H9 (cell line): ENCODE measurements at regions not wholly inside any gene's neighbourhood (a gene's known extent, or its start where the extent isn't known, plus 50 kb on each side); places are given as distances from the start of the nearest gene placed in this dataset.

ENCODE experiments used
- DNase-seq: peaks from one replicate; pipeline ENCODE4 v3.0.0-alpha.2; 2017
- H2AFZ ChIP-seq: one replicate; pipeline ENCODE4 v1.6.1; 2013; ENCODE audit warnings: mild to moderate bottlenecking, low read length, control low read depth, moderate library complexity
- H2AK5ac ChIP-seq: 2 replicates; pipeline ENCODE4 v1.6.1; 2013; ENCODE audit warnings: low read length, control low read depth, mixed read lengths; ENCODE audit not compliant: insufficient read length
- H2BK120ac ChIP-seq: one replicate; pipeline ENCODE4 v1.6.1; 2013; ENCODE audit warnings: low read depth, mild to moderate bottlenecking, low read length, control low read depth, inconsistent platforms; ENCODE audit not compliant: poor library complexity, severe bottlenecking
- H2BK12ac ChIP-seq: 2 replicates; pipeline ENCODE4 v1.6.1; 2013; ENCODE audit warnings: low read length, control low read depth, mixed read lengths, low read depth; ENCODE audit not compliant: insufficient read length
- H2BK15ac ChIP-seq: 2 replicates; pipeline ENCODE4 v1.6.1; 2013; ENCODE audit warnings: low read depth, low read length, control low read depth
- H2BK20ac ChIP-seq: one replicate; pipeline ENCODE4 v1.6.1; 2013; ENCODE audit warnings: low read depth, mild to moderate bottlenecking, low read length, control low read depth, inconsistent platforms; ENCODE audit not compliant: poor library complexity, severe bottlenecking
- H2BK5ac ChIP-seq: 2 replicates; pipeline ENCODE4 v1.6.1; 2013; ENCODE audit warnings: low read length, control low read depth, mixed read lengths; ENCODE audit not compliant: insufficient read length
- H3K14ac ChIP-seq: 2 replicates; pipeline ENCODE4 v1.6.1; 2013; ENCODE audit warnings: low read length, control low read depth; ENCODE audit not compliant: insufficient read depth
- H3K18ac ChIP-seq: 2 replicates; pipeline ENCODE4 v1.6.1; 2013; ENCODE audit warnings: low read depth, mild to moderate bottlenecking, mixed read lengths, low read length, control low read depth; ENCODE audit not compliant: insufficient read length
- H3K23ac ChIP-seq: 2 replicates; pipeline ENCODE4 v1.6.1; 2013; ENCODE audit warnings: low read length, control low read depth, mixed read lengths, low read depth; ENCODE audit not compliant: insufficient read length
- H3K23me2 ChIP-seq: 2 replicates; pipeline ENCODE4 v1.6.1; 2013; ENCODE audit warnings: low read depth, mild to moderate bottlenecking, mixed read lengths, low read length, control low read depth; ENCODE audit not compliant: insufficient read length, poor library complexity, severe bottlenecking
- H3K27ac ChIP-seq: 2 replicates; pipeline ENCODE4 v1.5.1; 2013; ENCODE audit warnings: low read length, control low read depth, mixed read lengths, low read depth; ENCODE audit not compliant: insufficient read length
- H3K27me3 ChIP-seq: 2 replicates; pipeline ENCODE4 v1.6.1; 2013; ENCODE audit warnings: low read length, control low read depth, inconsistent platforms; ENCODE audit not compliant: insufficient read depth
- H3K4ac ChIP-seq: 2 replicates; pipeline ENCODE4 v1.6.1; 2013; ENCODE audit warnings: low read depth, mild to moderate bottlenecking, control low read depth, inconsistent platforms, low read length, moderate library complexity
- H3K4me1 ChIP-seq: 2 replicates; pipeline ENCODE4 v1.6.1; 2013; ENCODE audit warnings: low read length, control low read depth, inconsistent platforms; ENCODE audit not compliant: insufficient read depth
- H3K4me2 ChIP-seq: 2 replicates; pipeline ENCODE4 v1.6.1; 2013; ENCODE audit warnings: low read length, control low read depth, mixed read lengths; ENCODE audit not compliant: insufficient read length, insufficient read depth
- H3K56ac ChIP-seq: 2 replicates; pipeline ENCODE4 v1.6.1; 2013; ENCODE audit warnings: low read depth, mild to moderate bottlenecking, mixed read lengths, low read length, control low read depth; ENCODE audit not compliant: insufficient read length
- H3K79me1 ChIP-seq: 2 replicates; pipeline ENCODE4 v1.6.1; 2013; ENCODE audit warnings: low read depth, mild to moderate bottlenecking, moderate library complexity, low read length, control low read depth, inconsistent platforms; ENCODE audit not compliant: insufficient read depth, poor library complexity, severe bottlenecking
- H3K79me2 ChIP-seq: 2 replicates; pipeline ENCODE4 v1.6.1; 2013; ENCODE audit warnings: low read length, control low read depth, inconsistent platforms; ENCODE audit not compliant: insufficient read depth
- H3K9ac ChIP-seq: 2 replicates; pipeline ENCODE4 v1.6.1; 2013; ENCODE audit warnings: low read length, control low read depth, mixed read lengths; ENCODE audit not compliant: insufficient read length; ENCODE audit errors: extremely low read depth
- H3K9me3 ChIP-seq: one replicate; pipeline ENCODE4 v1.6.1; 2013; ENCODE audit warnings: low read depth, low read length, inconsistent platforms; ENCODE audit not compliant: control insufficient read depth
- H3T11ph ChIP-seq: one replicate; pipeline ENCODE4 v1.6.1; 2013; ENCODE audit warnings: mild to moderate bottlenecking, low read length, control low read depth, inconsistent platforms
- H4K20me1 ChIP-seq: one replicate; pipeline ENCODE4 v1.6.1; 2013; ENCODE audit not compliant: control insufficient read depth, insufficient read length, insufficient read depth
- H4K5ac ChIP-seq: 2 replicates; pipeline ENCODE4 v1.6.1; 2013; ENCODE audit warnings: low read depth, mild to moderate bottlenecking, mixed read lengths, low read length, control low read depth; ENCODE audit not compliant: insufficient read length
- H4K8ac ChIP-seq: replicated peaks from 2 replicates; pipeline ENCODE4 v1.6.1; 2013; ENCODE audit warnings: low read length, control low read depth, mixed read lengths, low read depth; ENCODE audit not compliant: insufficient read length
- H4K91ac ChIP-seq: 2 replicates; pipeline ENCODE4 v1.6.1; 2013; ENCODE audit warnings: low read depth, mild to moderate bottlenecking, moderate library complexity, mixed read lengths, low read length, control low read depth; ENCODE audit not compliant: insufficient read length
- H3K27ac Mint-ChIP-seq, 3 experiments: 2 replicates in 2 of 3; 3 replicates in 1 of 3; pipeline ENCODE4 v1.8.0; 2020 to 2021; ENCODE audit warnings: mixed read lengths in 3 of 3, mild to moderate bottlenecking in 1 of 3, moderate library complexity in 1 of 3
- H3K27me3 Mint-ChIP-seq: 2 replicates; pipeline ENCODE4 v1.8.0; 2021; ENCODE audit warnings: low read depth, mild to moderate bottlenecking, moderate library complexity, mixed read lengths
- H3K36me3 Mint-ChIP-seq, 3 experiments: 2 replicates in 2 of 3; 3 replicates in 1 of 3; pipeline ENCODE4 v1.8.0; 2020 to 2021; ENCODE audit warnings: low read depth in 3 of 3, mixed read lengths in 3 of 3; ENCODE audit not compliant: insufficient read depth in 1 of 3
- H3K4me1 Mint-ChIP-seq, 2 experiments: 2 replicates each; pipeline ENCODE4 v1.8.0; 2020; ENCODE audit warnings: mixed read lengths in 2 of 2
- H3K4me3 Mint-ChIP-seq, 2 experiments: 2 replicates in 1 of 2; 3 replicates in 1 of 2; pipeline ENCODE4 v1.8.0; 2020 to 2021; ENCODE audit warnings: mild to moderate bottlenecking in 2 of 2, mixed read lengths in 2 of 2, moderate library complexity in 1 of 2
- H3K9me3 Mint-ChIP-seq, 2 experiments: 2 replicates in 1 of 2; 3 replicates in 1 of 2; pipeline ENCODE4 v1.8.0; 2020; ENCODE audit warnings: mild to moderate bottlenecking in 2 of 2, mixed read lengths in 2 of 2, moderate library complexity in 1 of 2
- WGBS: extraction: QIAGEN DNeasy Blood & Tissue Kit; methylation state at CpG from one replicate; pipeline ENCODE4 v1.1.7; 2013; ENCODE audit warnings: missing lambda C conversion rate, low lambda C conversion rate, mixed read lengths; ENCODE audit not compliant: insufficient read length; ENCODE audit errors: extremely low coverage; 5-methylcytosine and 5-hydroxymethylcytosine counted together
- TF ChIP-seq, protein P1 (sequence below): fragments of 200-600 bp; sonication (generic); conservative IDR thresholded peaks from 3 replicates; pipeline ENCODE4 v1.8.0; 2021; ENCODE audit warnings: antibody characterized with exemption, mild to moderate bottlenecking

- no peaks in the 10 kb centered on the region for H3K27me3 ChIP-seq
- Mint-ChIP-seq H3K4me1 (no peaks in the 10 kb centered on the region), H3K27ac (no peak overlapping the region), H3K4me3 (no peak overlapping the region; a peak in 1 of 5 replicates), H3K27me3 (peaks cover 7% of the 10 kb centered on the region), H3K36me3 (no peaks in the 10 kb centered on the region; a peak in 1 of 7 replicates), H3K9me3 (no peaks in the 10 kb centered on the region)
- no peaks in the 10 kb centered on the region for H3K23me2 ChIP-seq
- H4K5ac ChIP-seq, result no peak overlapping the region
- no peaks in the 10 kb centered on the region for H3K9me3 ChIP-seq
- TF ChIP-seq, protein P1, sequence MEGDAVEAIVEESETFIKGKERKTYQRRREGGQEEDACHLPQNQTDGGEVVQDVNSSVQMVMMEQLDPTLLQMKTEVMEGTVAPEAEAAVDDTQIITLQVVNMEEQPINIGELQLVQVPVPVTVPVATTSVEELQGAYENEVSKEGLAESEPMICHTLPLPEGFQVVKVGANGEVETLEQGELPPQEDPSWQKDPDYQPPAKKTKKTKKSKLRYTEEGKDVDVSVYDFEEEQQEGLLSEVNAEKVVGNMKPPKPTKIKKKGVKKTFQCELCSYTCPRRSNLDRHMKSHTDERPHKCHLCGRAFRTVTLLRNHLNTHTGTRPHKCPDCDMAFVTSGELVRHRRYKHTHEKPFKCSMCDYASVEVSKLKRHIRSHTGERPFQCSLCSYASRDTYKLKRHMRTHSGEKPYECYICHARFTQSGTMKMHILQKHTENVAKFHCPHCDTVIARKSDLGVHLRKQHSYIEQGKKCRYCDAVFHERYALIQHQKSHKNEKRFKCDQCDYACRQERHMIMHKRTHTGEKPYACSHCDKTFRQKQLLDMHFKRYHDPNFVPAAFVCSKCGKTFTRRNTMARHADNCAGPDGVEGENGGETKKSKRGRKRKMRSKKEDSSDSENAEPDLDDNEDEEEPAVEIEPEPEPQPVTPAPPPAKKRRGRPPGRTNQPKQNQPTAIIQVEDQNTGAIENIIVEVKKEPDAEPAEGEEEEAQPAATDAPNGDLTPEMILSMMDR, result no peak
- H2AFZ ChIP-seq, result no peak overlapping the region
- DNase-seq, result no peak
- H4K91ac ChIP-seq, result no peak overlapping the region
- H3K23ac ChIP-seq, result no peak overlapping the region
- no peak overlapping the region for H3K4me2 ChIP-seq
- no peak overlapping the region for H3K18ac ChIP-seq
- H3K79me2 ChIP-seq, result no peaks in the 10 kb centered on the region
- no CpG with 5 or more reads among the region's 3 CpGs for WGBS
- no peaks in the 10 kb centered on the region for H3K79me1 ChIP-seq
- H2AK5ac ChIP-seq, result no peak overlapping the region
- H3T11ph ChIP-seq, result no peak overlapping the region
- H4K8ac ChIP-seq, result no peak overlapping the region
- H4K20me1 ChIP-seq, result no peaks in the 10 kb centered on the region
- H3K56ac ChIP-seq, result no peak overlapping the region
- H3K27ac ChIP-seq, result no peak overlapping the region
- H2BK120ac ChIP-seq, result no peak overlapping the region
- no peak overlapping the region for H3K4ac ChIP-seq
- H3K9ac ChIP-seq, result no peak overlapping the region
- H2BK15ac ChIP-seq, result no peak overlapping the region
- H3K14ac ChIP-seq, result no peak overlapping the region
- H3K4me1 ChIP-seq, result no peaks in the 10 kb centered on the region
- no peak overlapping the region for H2BK12ac ChIP-seq
- no peak overlapping the region for H2BK20ac ChIP-seq
- H2BK5ac ChIP-seq, result no peak overlapping the region
Observed at GRCh38 chr20:24084281-24084680, 95.7 kb upstream of the GGTLC1 start.
